ENCODE measurements at regions not wholly inside any gene's neighbourhood (a gene's known extent, or its start where the extent isn't known, plus 50 kb on each side); places are given as distances from the start of the nearest gene placed in this dataset.

DNA sequence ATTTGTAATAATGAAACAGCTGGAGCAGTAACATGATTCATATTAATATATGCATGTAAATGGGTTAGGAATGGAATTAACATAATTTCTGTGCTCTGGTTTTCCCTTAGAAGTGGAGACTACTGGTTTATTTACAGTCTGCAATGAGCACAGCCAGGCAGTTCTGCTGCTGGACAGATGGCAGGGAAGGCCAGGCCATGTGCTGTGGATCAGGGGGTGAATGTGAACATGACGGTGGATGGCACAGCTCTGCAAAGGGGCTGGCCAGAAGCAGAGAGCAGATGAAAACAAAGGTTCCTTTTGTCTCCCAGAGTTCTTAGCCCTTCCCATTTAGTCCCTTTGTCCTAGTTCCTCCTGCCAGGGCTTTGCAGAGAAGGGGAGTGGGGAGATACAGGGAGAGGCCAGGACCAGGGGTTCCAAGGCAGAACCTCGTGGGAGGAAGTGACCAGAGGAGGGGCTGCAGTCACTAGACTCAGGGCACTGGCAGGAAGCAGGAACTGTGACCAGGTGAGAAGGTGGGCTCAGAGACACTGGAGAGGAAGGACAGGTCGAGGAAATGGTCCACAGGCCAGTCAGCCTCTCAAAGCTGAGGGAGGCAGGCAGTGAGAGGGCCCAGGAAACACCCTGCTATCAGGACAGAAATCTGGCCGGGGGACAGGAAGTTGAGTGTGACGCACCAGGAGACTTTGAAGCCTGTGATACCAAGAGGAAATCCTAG lies 112.9 kb upstream of the ATP8B1 start (continued):
- TF ChIP-seq, protein P1, sequence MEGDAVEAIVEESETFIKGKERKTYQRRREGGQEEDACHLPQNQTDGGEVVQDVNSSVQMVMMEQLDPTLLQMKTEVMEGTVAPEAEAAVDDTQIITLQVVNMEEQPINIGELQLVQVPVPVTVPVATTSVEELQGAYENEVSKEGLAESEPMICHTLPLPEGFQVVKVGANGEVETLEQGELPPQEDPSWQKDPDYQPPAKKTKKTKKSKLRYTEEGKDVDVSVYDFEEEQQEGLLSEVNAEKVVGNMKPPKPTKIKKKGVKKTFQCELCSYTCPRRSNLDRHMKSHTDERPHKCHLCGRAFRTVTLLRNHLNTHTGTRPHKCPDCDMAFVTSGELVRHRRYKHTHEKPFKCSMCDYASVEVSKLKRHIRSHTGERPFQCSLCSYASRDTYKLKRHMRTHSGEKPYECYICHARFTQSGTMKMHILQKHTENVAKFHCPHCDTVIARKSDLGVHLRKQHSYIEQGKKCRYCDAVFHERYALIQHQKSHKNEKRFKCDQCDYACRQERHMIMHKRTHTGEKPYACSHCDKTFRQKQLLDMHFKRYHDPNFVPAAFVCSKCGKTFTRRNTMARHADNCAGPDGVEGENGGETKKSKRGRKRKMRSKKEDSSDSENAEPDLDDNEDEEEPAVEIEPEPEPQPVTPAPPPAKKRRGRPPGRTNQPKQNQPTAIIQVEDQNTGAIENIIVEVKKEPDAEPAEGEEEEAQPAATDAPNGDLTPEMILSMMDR (IDR thresholded peaks at IDR 0.05) = no peak
- no peak for TF ChIP-seq GATA3 (IDR thresholded peaks at IDR 0.05; ENCODE audit: borderline replicate concordance)
- TF ChIP-seq ZNF302 (CRISPR knock-in tag; IDR thresholded peaks at IDR 0.05) = no peak
- no peak for TF ChIP-seq HOXB5 (CRISPR knock-in tag; IDR thresholded peaks at IDR 0.05)
- TF ChIP-seq, protein P2, sequence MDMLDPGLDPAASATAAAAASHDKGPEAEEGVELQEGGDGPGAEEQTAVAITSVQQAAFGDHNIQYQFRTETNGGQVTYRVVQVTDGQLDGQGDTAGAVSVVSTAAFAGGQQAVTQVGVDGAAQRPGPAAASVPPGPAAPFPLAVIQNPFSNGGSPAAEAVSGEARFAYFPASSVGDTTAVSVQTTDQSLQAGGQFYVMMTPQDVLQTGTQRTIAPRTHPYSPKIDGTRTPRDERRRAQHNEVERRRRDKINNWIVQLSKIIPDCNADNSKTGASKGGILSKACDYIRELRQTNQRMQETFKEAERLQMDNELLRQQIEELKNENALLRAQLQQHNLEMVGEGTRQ (IDR thresholded peaks at IDR 0.05) = no peak
- TF ChIP-seq CBX8 (IDR thresholded peaks at IDR 0.05) = no peak

DNA sequence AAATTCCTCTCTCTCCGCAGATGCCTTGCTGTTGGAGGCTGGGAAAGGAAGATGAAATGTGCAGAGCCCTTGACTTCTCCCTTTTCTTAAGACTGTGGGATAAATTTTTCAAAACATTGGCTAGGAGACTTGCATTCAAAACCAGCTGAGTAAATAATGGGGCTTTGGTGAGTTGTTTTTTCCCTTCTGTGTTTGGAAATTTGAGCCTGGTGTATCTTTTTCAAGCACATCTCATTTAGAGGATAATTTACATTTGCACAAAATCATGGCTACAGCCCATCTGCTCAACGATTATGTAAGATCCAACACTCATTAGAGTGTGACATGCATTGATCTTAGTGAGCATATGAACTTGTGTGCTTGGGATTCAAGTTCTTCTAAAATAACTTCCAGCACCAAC lies 112.1 kb upstream of the ATP8B1 start:
- H3K27ac ChIP-seq = no peak overlapping the region
- CTCF ChIA-PET = no interaction called here
- ATAC-seq (no peak), DNase-seq (ENCODE audit: low read depth in 1 of 2, low spot score in 1 of 2) (no peak), FAIRE-seq (no peak)
- no peak overlapping the region for H3K4me3 ChIP-seq
- no peaks in the 10 kb centered on the region for H3K9me3 ChIP-seq
- TF ChIP-seq CHD4 (IDR thresholded peaks at IDR 0.05; ENCODE audit: borderline replicate concordance) (no peak), MAFK (IDR thresholded peaks at IDR 0.05; ENCODE audit: partially characterized antibody) (no peak), KDM1A (IDR thresholded peaks at IDR 0.05; ENCODE audit: low read depth) (no peak), NR3C1 (IDR thresholded peaks at IDR 0.05) (no peak), BHLHE40 (IDR thresholded peaks at IDR 0.05; ENCODE audit: low read depth, low read length) (no peak), PHF8 (IDR thresholded peaks at IDR 0.05; ENCODE audit: borderline replicate concordance, low read depth) (no peak), HDAC2 (IDR thresholded peaks at IDR 0.05) (no peak), HOXB13 (CRISPR knock-in tag; IDR thresholded peaks at IDR 0.05; ENCODE audit: low read depth) (no peak), CHD2 (IDR thresholded peaks at IDR 0.05; ENCODE audit: low read length, partially characterized antibody) (no peak), ZSCAN20 (CRISPR knock-in tag; IDR thresholded peaks at IDR 0.05) (no peak), ZC3H11A (IDR thresholded peaks at IDR 0.05) (no peak), FOSL2 (IDR thresholded peaks at IDR 0.05) (no peak), FOSL2 (CRISPR knock-in tag; IDR thresholded peaks at IDR 0.05) (no peak), CEBPB (IDR thresholded peaks at IDR 0.05) (no peak), TP53 (CRISPR knock-in tag; IDR thresholded peaks at IDR 0.05) (no peak), ZNF302 (CRISPR knock-in tag; IDR thresholded peaks at IDR 0.05) (no peak), CBX8 (IDR thresholded peaks at IDR 0.05) (no peak)
- TF ChIP-seq, protein P2 (IDR thresholded peaks at IDR 0.05) = no peak
- TF ChIP-seq, protein P1 (IDR thresholded peaks at IDR 0.05) = no peak
- TF ChIP-seq, protein P3, sequence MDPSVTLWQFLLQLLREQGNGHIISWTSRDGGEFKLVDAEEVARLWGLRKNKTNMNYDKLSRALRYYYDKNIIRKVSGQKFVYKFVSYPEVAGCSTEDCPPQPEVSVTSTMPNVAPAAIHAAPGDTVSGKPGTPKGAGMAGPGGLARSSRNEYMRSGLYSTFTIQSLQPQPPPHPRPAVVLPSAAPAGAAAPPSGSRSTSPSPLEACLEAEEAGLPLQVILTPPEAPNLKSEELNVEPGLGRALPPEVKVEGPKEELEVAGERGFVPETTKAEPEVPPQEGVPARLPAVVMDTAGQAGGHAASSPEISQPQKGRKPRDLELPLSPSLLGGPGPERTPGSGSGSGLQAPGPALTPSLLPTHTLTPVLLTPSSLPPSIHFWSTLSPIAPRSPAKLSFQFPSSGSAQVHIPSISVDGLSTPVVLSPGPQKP (IDR thresholded peaks at IDR 0.05; ENCODE audit: low read depth, low read length) = no peak
- TF ChIP-seq, protein P4, sequence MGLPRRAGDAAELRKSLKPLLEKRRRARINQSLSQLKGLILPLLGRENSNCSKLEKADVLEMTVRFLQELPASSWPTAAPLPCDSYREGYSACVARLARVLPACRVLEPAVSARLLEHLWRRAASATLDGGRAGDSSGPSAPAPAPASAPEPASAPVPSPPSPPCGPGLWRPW (IDR thresholded peaks at IDR 0.05) = no peak
- no peaks in the 10 kb centered on the region for H3K4me1 ChIP-seq
- no peak overlapping the region for H3K4me2 ChIP-seq
- 49% methylated on average over 2 of the region's 2 CpGs for WGBS (ENCODE audit: missing lambda C conversion rate)
- POLR2A ChIA-PET = no interaction called here

Data from A549 (cell line).